ENCODE measurements at regions not wholly inside any gene's neighbourhood (a gene's known extent, or its start where the extent isn't known, plus 50 kb on each side); places are given as distances from the start of the nearest gene placed in this dataset.

GRCh38 chr5:67246546-67247268, 50.1 kb upstream of the CD180 start:
- Histone ChIP-seq H4K20me1 (ENCODE audit: control insufficient read depth, insufficient read depth, low read depth, low read length) (no peaks in the 10 kb centered on the region), H3K4me1 (ENCODE audit: control insufficient read depth, low read length) (no peaks in the 10 kb centered on the region), H3K27ac (ENCODE audit: low read depth, low read length) (no peak overlapping the region), H3K36me3 (ENCODE audit: control insufficient read depth, low read length) (no peaks in the 10 kb centered on the region), H3K9me2 (replicated peaks; ENCODE audit: control insufficient read depth, low read length) (no peaks in the 10 kb centered on the region), H3K4me2 (ENCODE audit: low read length) (no peak overlapping the region), H3K79me2 (ENCODE audit: control insufficient read depth, low read length) (no peaks in the 10 kb centered on the region), H3K27me3 (ENCODE audit: control insufficient read depth, low read length) (no peaks in the 10 kb centered on the region), H3F3A (ENCODE audit: control insufficient read depth, insufficient read depth) (no peaks in the 10 kb centered on the region), H3K4me3 (ENCODE audit: low read length) (no peak overlapping the region), H3K9me3 (ENCODE audit: control insufficient read depth, insufficient read depth, low read length) (no peaks in the 10 kb centered on the region)
- TF ChIP-seq EZH2phosphoT487 (IDR thresholded peaks at IDR 0.05; ENCODE audit: borderline replicate concordance, low read length): no peak
- TF ChIP-seq, protein P1, sequence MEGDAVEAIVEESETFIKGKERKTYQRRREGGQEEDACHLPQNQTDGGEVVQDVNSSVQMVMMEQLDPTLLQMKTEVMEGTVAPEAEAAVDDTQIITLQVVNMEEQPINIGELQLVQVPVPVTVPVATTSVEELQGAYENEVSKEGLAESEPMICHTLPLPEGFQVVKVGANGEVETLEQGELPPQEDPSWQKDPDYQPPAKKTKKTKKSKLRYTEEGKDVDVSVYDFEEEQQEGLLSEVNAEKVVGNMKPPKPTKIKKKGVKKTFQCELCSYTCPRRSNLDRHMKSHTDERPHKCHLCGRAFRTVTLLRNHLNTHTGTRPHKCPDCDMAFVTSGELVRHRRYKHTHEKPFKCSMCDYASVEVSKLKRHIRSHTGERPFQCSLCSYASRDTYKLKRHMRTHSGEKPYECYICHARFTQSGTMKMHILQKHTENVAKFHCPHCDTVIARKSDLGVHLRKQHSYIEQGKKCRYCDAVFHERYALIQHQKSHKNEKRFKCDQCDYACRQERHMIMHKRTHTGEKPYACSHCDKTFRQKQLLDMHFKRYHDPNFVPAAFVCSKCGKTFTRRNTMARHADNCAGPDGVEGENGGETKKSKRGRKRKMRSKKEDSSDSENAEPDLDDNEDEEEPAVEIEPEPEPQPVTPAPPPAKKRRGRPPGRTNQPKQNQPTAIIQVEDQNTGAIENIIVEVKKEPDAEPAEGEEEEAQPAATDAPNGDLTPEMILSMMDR (IDR thresholded peaks at IDR 0.05; ENCODE audit: low read depth, low read length, poor library complexity, severe bottlenecking): no peak

Data from DOHH2 (cell line).